Suprapubic skin (tissue), 4 donors: ENCODE measurements at regions not wholly inside any gene's neighbourhood (a gene's known extent, or its start where the extent isn't known, plus 50 kb on each side); places are given as distances from the start of the nearest gene placed in this dataset.

Source experiments
- DNase-seq, 2 donors: peaks; one replicate each; pipeline ENCODE4 v3.0.0-alpha.2; 2019; ENCODE audit warnings: low spot score in 2 of 2
- H3K27ac ChIP-seq: fragments of 200-600 bp; sonication (generic); one replicate; pipeline ENCODE4 v1.5.1; 2019
- H3K27me3 ChIP-seq: fragments of 200-600 bp; sonication (generic); one replicate; pipeline ENCODE4 v1.5.1; 2019
- H3K36me3 ChIP-seq: fragments of 200-600 bp; sonication (generic); one replicate; pipeline ENCODE4 v1.5.1; 2019
- H3K4me1 ChIP-seq: fragments of 200-600 bp; sonication (generic); one replicate; pipeline ENCODE4 v1.5.1; 2019
- H3K4me3 ChIP-seq: fragments of 200-600 bp; sonication (generic); one replicate; pipeline ENCODE4 v1.5.1; 2019; ENCODE audit warnings: mild to moderate bottlenecking
- H3K9me3 ChIP-seq: fragments of 200-600 bp; sonication (generic); one replicate; pipeline ENCODE4 v1.5.1; 2019
- CTCF ChIP-seq, 2 donors: fragments of 200-600 bp in 1 of 2; fragments of 450-650 bp in 1 of 2; sonication (generic) in 1 of 2; IDR thresholded peaks; one replicate each; pipeline ENCODE4 v1.5.1; 2016 to 2019; ENCODE audit warnings: antibody characterized with exemption in 2 of 2, mild to moderate bottlenecking in 1 of 2, moderate library complexity in 1 of 2
- EP300 ChIP-seq: sonication (generic); formaldehyde crosslinking; IDR thresholded peaks from one replicate; pipeline ENCODE4 v1.6.1; 2017; ENCODE audit warnings: antibody characterized with exemption
- POLR2A ChIP-seq, 2 donors: fragments of 450-650 bp; IDR thresholded peaks; one replicate each; pipeline ENCODE4 v1.6.1; 2017; ENCODE audit warnings: antibody characterized with exemption in 2 of 2, mild to moderate bottlenecking in 2 of 2, moderate library complexity in 2 of 2
- POLR2AphosphoS5 ChIP-seq, 3 donors: sonication (generic); formaldehyde crosslinking; IDR thresholded peaks; one replicate each; pipeline ENCODE4 v1.6.1; 2017; ENCODE audit warnings: antibody characterized with exemption in 3 of 3
- WGBS: methylation state at CpG from one replicate; pipeline ENCODE4 v1.1.5; 2018; 5-methylcytosine and 5-hydroxymethylcytosine counted together

GRCh38 chr18:31247574-31248199 is 70.3 kb upstream of the DSG1 start:
- H3K27ac ChIP-seq: peak overlapping the region; percentile 89
- TF ChIP-seq POLR2A (IDR thresholded peaks at IDR 0.05) (no peak), POLR2AphosphoS5 (IDR thresholded peaks at IDR 0.05) (no peak), EP300 (no peak), CTCF (IDR thresholded peaks at IDR 0.05) (no peak)
- no peak overlapping the region for H3K4me3 ChIP-seq
- H3K4me1 ChIP-seq: peaks cover 57% of the 10 kb centered on the region
- DNase-seq: no peak
- no peaks in the 10 kb centered on the region for H3K36me3 ChIP-seq
- 39% methylated on average over 6 of the region's 6 CpGs for WGBS
- no peaks in the 10 kb centered on the region for H3K27me3 ChIP-seq
- H3K9me3 ChIP-seq: no peaks in the 10 kb centered on the region

GRCh38 chr18:31248783-31249521 is 69.0 kb upstream of the DSG1 start:
- Histone ChIP-seq H3K4me1 (peaks cover 45% of the 10 kb centered on the region), H3K36me3 (no peaks in the 10 kb centered on the region), H3K4me3 (no peak overlapping the region), H3K9me3 (no peaks in the 10 kb centered on the region), H3K27me3 (no peaks in the 10 kb centered on the region), H3K27ac (peak overlapping the region; percentile 89)
- no peak for DNase-seq
- no peak for TF ChIP-seq POLR2A (IDR thresholded peaks at IDR 0.05)
- no peak for TF ChIP-seq EP300
- TF ChIP-seq CTCF (IDR thresholded peaks at IDR 0.05): no peak
- TF ChIP-seq POLR2AphosphoS5 (IDR thresholded peaks at IDR 0.05): no peak
- 85% methylated on average over 6 of the region's 6 CpGs for WGBS

- Histone ChIP-seq H3K4me1 (peaks cover 42% of the 10 kb centered on the region), H3K27me3 (no peaks in the 10 kb centered on the region), H3K4me3 (no peak overlapping the region), H3K27ac (no peak overlapping the region), H3K9me3 (no peaks in the 10 kb centered on the region), H3K36me3 (no peaks in the 10 kb centered on the region)
- 55% methylated on average over 2 of the region's 2 CpGs for WGBS
- DNase-seq: no peak
- no peak for TF ChIP-seq POLR2A (IDR thresholded peaks at IDR 0.05)
- no peak for TF ChIP-seq POLR2AphosphoS5 (IDR thresholded peaks at IDR 0.05)
- TF ChIP-seq CTCF (IDR thresholded peaks at IDR 0.05): no peak
- no peak for TF ChIP-seq EP300
Observed at GRCh38 chr18:31250902-31251301, 67.1 kb upstream of the DSG1 start.

- no peak for DNase-seq
- H3K36me3 ChIP-seq: no peaks in the 10 kb centered on the region
- H3K27me3 ChIP-seq: no peaks in the 10 kb centered on the region
- H3K4me1 ChIP-seq: peaks cover 38% of the 10 kb centered on the region
- no peaks in the 10 kb centered on the region for H3K9me3 ChIP-seq
- 42% methylated on average over 1 of the region's 1 CpG for WGBS
- no peak overlapping the region for H3K4me3 ChIP-seq
- TF ChIP-seq POLR2A (IDR thresholded peaks at IDR 0.05): no peak
- TF ChIP-seq CTCF (IDR thresholded peaks at IDR 0.05): no peak
- TF ChIP-seq EP300: no peak
- TF ChIP-seq POLR2AphosphoS5 (IDR thresholded peaks at IDR 0.05): no peak
- H3K27ac ChIP-seq: no peak overlapping the region
Observed at GRCh38 chr18:31252522-31252921, 65.4 kb upstream of the DSG1 start.

GRCh38 chr18:31255953-31256352 is 62.0 kb upstream of the DSG1 start:
- H3K4me1 ChIP-seq: peaks cover 20% of the 10 kb centered on the region
- no peaks in the 10 kb centered on the region for H3K27me3 ChIP-seq
- peak overlapping the region; percentile 83 for H3K27ac ChIP-seq
- H3K4me3 ChIP-seq: no peak overlapping the region
- WGBS: 34% methylated on average over 1 of the region's 1 CpG
- no peaks in the 10 kb centered on the region for H3K36me3 ChIP-seq
- no peak for DNase-seq
- TF ChIP-seq POLR2A (IDR thresholded peaks at IDR 0.05): no peak
- TF ChIP-seq POLR2AphosphoS5 (IDR thresholded peaks at IDR 0.05): no peak
- no peak for TF ChIP-seq CTCF (IDR thresholded peaks at IDR 0.05)
- TF ChIP-seq EP300: no peak
- H3K9me3 ChIP-seq: no peaks in the 10 kb centered on the region
